ENCODE measurements at regions not wholly inside any gene's neighbourhood (a gene's known extent, or its start where the extent isn't known, plus 50 kb on each side); places are given as distances from the start of the nearest gene placed in this dataset.

DNA sequence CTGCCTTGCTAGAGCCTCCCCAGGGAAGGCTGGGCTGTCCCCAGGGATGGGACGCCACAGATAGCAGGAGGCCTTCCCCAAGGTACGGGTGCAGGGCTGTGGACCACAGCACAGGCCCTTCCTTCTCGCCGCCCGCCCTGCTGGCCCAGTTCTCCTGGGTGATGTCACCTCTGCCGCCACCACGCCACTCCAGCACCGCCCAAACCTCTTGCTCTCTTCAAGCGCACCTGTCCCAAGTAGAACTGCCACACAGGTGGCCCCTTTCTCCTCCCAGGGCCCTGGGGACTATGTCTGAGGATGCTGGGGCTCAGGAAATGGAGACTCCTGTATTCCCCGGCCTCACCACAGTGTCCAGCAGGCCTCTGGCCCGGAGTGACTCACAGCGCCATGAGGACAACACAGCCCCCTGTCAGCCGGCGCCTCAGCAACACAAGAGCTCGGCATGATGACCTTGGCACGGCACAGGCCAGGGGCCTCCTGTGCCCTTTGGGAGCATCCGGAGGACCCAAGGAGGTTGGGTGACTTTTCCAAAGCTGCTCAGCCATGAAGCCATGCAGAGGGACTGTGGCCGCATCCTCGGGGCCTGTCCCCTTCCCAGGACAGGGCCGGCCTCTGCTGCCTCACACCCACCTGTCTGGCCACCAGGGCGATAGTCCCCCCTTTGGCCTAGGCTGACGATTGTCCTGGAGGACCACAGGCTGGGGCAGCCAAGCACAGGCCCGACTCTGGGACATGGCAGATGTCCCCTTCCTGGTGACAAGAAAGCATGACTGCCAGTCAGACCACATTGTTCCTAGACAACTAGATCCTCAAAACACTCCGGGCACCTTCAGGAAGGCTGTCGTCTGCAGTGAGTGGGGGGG lies 1023.5 kb downstream of the BRD1 start:
- TF ChIP-seq, protein P1, sequence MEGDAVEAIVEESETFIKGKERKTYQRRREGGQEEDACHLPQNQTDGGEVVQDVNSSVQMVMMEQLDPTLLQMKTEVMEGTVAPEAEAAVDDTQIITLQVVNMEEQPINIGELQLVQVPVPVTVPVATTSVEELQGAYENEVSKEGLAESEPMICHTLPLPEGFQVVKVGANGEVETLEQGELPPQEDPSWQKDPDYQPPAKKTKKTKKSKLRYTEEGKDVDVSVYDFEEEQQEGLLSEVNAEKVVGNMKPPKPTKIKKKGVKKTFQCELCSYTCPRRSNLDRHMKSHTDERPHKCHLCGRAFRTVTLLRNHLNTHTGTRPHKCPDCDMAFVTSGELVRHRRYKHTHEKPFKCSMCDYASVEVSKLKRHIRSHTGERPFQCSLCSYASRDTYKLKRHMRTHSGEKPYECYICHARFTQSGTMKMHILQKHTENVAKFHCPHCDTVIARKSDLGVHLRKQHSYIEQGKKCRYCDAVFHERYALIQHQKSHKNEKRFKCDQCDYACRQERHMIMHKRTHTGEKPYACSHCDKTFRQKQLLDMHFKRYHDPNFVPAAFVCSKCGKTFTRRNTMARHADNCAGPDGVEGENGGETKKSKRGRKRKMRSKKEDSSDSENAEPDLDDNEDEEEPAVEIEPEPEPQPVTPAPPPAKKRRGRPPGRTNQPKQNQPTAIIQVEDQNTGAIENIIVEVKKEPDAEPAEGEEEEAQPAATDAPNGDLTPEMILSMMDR (IDR thresholded peaks at IDR 0.05): no peak
- no peak for TF ChIP-seq ZFX (IDR thresholded peaks at IDR 0.05; ENCODE audit: borderline replicate concordance)
